ENCODE measurements at regions not wholly inside any gene's neighbourhood (a gene's known extent, or its start where the extent isn't known, plus 50 kb on each side); places are given as distances from the start of the nearest gene placed in this dataset.

DNA sequence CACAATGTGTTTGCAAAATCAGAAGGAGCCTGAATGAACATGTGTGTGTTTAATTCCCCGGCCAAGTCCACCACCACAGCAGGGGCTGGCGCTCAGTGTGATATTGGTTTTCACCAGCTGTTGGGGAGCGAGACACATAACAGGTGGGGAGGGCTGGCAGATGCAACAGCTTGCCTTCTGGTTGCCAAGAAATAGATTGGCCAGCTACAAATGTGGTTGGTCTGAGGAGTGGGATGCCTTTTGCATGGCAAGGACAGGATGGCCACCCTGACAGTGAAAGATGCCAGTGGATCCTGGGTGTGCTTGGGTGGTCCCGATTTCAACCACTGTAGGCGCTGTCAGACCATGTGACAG lies 292.5 kb upstream of the FZD8 start:
- TF ChIP-seq, protein P1, sequence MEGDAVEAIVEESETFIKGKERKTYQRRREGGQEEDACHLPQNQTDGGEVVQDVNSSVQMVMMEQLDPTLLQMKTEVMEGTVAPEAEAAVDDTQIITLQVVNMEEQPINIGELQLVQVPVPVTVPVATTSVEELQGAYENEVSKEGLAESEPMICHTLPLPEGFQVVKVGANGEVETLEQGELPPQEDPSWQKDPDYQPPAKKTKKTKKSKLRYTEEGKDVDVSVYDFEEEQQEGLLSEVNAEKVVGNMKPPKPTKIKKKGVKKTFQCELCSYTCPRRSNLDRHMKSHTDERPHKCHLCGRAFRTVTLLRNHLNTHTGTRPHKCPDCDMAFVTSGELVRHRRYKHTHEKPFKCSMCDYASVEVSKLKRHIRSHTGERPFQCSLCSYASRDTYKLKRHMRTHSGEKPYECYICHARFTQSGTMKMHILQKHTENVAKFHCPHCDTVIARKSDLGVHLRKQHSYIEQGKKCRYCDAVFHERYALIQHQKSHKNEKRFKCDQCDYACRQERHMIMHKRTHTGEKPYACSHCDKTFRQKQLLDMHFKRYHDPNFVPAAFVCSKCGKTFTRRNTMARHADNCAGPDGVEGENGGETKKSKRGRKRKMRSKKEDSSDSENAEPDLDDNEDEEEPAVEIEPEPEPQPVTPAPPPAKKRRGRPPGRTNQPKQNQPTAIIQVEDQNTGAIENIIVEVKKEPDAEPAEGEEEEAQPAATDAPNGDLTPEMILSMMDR (IDR thresholded peaks at IDR 0.05) = no peak
- no peak for TF ChIP-seq EP300 (IDR thresholded peaks at IDR 0.05)
- no peak for TF ChIP-seq POLR2A (IDR thresholded peaks at IDR 0.05)
